ENCODE measurements at regions not wholly inside any gene's neighbourhood (a gene's known extent, or its start where the extent isn't known, plus 50 kb on each side); places are given as distances from the start of the nearest gene placed in this dataset.
"Not testable (repeated sequence)": the region's sequence is repeated elsewhere in the genome, so short reads cannot be mapped to it uniquely, and the experiment has no call there.

DNA sequence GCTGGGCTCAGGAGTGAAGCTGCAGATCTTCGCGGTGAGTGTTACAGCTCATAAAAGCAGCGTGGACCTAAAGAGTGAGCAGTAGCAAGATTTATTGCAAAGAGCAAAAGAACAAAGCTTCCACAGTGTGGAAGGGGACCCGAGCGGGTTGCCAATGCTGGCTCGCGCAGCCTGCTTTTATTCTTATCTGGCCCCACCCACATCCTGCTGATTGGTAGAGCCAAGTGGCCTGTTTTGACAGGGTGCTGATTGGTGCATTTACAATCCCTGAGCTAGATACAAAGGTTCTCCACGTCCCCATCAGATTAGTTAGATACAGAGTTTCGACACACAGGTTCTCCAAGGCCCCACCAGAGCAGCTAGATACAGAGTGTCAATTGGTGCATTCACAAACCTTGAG, 77.6 kb upstream of the RPRML start:
- TF ChIP-seq, protein P1, sequence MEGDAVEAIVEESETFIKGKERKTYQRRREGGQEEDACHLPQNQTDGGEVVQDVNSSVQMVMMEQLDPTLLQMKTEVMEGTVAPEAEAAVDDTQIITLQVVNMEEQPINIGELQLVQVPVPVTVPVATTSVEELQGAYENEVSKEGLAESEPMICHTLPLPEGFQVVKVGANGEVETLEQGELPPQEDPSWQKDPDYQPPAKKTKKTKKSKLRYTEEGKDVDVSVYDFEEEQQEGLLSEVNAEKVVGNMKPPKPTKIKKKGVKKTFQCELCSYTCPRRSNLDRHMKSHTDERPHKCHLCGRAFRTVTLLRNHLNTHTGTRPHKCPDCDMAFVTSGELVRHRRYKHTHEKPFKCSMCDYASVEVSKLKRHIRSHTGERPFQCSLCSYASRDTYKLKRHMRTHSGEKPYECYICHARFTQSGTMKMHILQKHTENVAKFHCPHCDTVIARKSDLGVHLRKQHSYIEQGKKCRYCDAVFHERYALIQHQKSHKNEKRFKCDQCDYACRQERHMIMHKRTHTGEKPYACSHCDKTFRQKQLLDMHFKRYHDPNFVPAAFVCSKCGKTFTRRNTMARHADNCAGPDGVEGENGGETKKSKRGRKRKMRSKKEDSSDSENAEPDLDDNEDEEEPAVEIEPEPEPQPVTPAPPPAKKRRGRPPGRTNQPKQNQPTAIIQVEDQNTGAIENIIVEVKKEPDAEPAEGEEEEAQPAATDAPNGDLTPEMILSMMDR (IDR thresholded peaks at IDR 0.05) = not testable (repeated sequence)
- TF ChIP-seq EP300, POLR2A, POLR2AphosphoS5 (IDR thresholded peaks at IDR 0.05): not testable (repeated sequence)

Measured in upper lobe of left lung (tissue), 4 donors.